Peyer's patch (tissue), 4 donors: ENCODE measurements at regions not wholly inside any gene's neighbourhood (a gene's known extent, or its start where the extent isn't known, plus 50 kb on each side); places are given as distances from the start of the nearest gene placed in this dataset.

Source experiments
- CTCF ChIP-seq, 6 experiments: fragments of 450-650 bp in 4 of 6; fragments of 200-600 bp in 2 of 6; sonication (generic) in 1 of 6; IDR thresholded peaks; one replicate each; pipeline ENCODE4 v1.5.1; 2017 to 2019; ENCODE audit warnings: antibody characterized with exemption in 6 of 6, mild to moderate bottlenecking in 3 of 6, moderate library complexity in 1 of 6
- POLR2A ChIP-seq, 2 donors: fragments of 450-650 bp; IDR thresholded peaks; one replicate each; pipeline ENCODE4 v1.5.1; 2017; ENCODE audit warnings: antibody characterized with exemption in 2 of 2, mild to moderate bottlenecking in 2 of 2, moderate library complexity in 2 of 2

GRCh38 chr15:94838281-94838680 is 606.9 kb downstream of the MCTP2 start:
- TF ChIP-seq CTCF (IDR thresholded peaks at IDR 0.05) (no peak), POLR2A (IDR thresholded peaks at IDR 0.05) (no peak)
